GM23338 (cell line): ENCODE measurements at regions not wholly inside any gene's neighbourhood (a gene's known extent, or its start where the extent isn't known, plus 50 kb on each side); places are given as distances from the start of the nearest gene placed in this dataset.

ENCODE experiments used
- ATAC-seq: fragments of 200-7000 bp; cut with Tn5 transposase; 3 replicates; pipeline ENCODE4 v1.9.1; 2020
- DNase-seq: peaks from one replicate; pipeline ENCODE4 v3.0.0-alpha.2; 2015; ENCODE audit warnings: low spot score
- H2AFZ ChIP-seq: fragments of 200-600 bp; sonication (generic); 2 replicates; pipeline ENCODE4 v1.8.0; 2016; ENCODE audit warnings: antibody characterized with exemption, mild to moderate bottlenecking, moderate library complexity
- H3F3A ChIP-seq: fragments of 200-600 bp; sonication (generic); replicated peaks from 2 replicates; pipeline ENCODE4 v1.8.0; 2017; ENCODE audit warnings: antibody characterized with exemption, mixed run types, low read depth
- H3K27ac ChIP-seq: fragments of 200-600 bp; sonication (generic); 2 replicates; pipeline ENCODE4 v1.6.1; 2016; ENCODE audit warnings: low read depth
- H3K27me3 ChIP-seq: fragments of 200-600 bp; sonication (generic); 2 replicates; pipeline ENCODE4 v1.8.0; 2016; ENCODE audit warnings: mild to moderate bottlenecking, mixed run types, moderate library complexity; ENCODE audit not compliant: insufficient read depth
- H3K36me3 ChIP-seq: fragments of 200-600 bp; sonication (generic); 2 replicates; pipeline ENCODE4 v1.8.0; 2016; ENCODE audit warnings: mild to moderate bottlenecking; ENCODE audit not compliant: insufficient read depth
- H3K4me1 ChIP-seq: fragments of 200-600 bp; sonication (generic); 2 replicates; pipeline ENCODE4 v1.8.0; 2016; ENCODE audit warnings: mild to moderate bottlenecking, moderate library complexity; ENCODE audit not compliant: insufficient read depth
- H3K4me2 ChIP-seq: fragments of 200-600 bp; sonication (generic); 2 replicates; pipeline ENCODE4 v1.7.1; 2017; ENCODE audit warnings: mixed run types
- H3K4me3 ChIP-seq: fragments of 200-600 bp; sonication (generic); 2 replicates; pipeline ENCODE4 v1.6.1; 2016; ENCODE audit warnings: mixed run types
- H3K79me2 ChIP-seq: fragments of 200-600 bp; sonication (generic); replicated peaks from 2 replicates; pipeline ENCODE4 v1.8.0; 2017; ENCODE audit warnings: mild to moderate bottlenecking; ENCODE audit not compliant: insufficient read depth
- H3K9me2 ChIP-seq: fragments of 200-600 bp; sonication (generic); 2 replicates; pipeline ENCODE4 v1.8.0; 2017; ENCODE audit not compliant: insufficient read depth
- H4K20me1 ChIP-seq: fragments of 200-600 bp; sonication (generic); replicated peaks from 2 replicates; pipeline ENCODE4 v1.8.0; 2017; ENCODE audit warnings: mild to moderate bottlenecking; ENCODE audit not compliant: insufficient read depth
- H3K27ac Mint-ChIP-seq: 2 replicates; pipeline ENCODE4 v1.8.0; 2020; ENCODE audit warnings: inconsistent platforms, mild to moderate bottlenecking, moderate library complexity, mixed read lengths
- H3K27me3 Mint-ChIP-seq: 3 replicates; pipeline ENCODE4 v1.8.0; 2022; ENCODE audit warnings: low read depth, mild to moderate bottlenecking, moderate library complexity, mixed read lengths, inconsistent platforms; ENCODE audit not compliant: insufficient read depth, poor library complexity
- H3K36me3 Mint-ChIP-seq: 3 replicates; pipeline ENCODE4 v1.8.0; 2021; ENCODE audit warnings: low read depth, mild to moderate bottlenecking, inconsistent platforms, moderate library complexity, mixed read lengths
- H3K4me1 Mint-ChIP-seq: 3 replicates; pipeline ENCODE4 v1.8.0; 2020; ENCODE audit warnings: mild to moderate bottlenecking, inconsistent platforms, mixed read lengths
- H3K4me3 Mint-ChIP-seq: 3 replicates; pipeline ENCODE4 v1.8.0; 2021; ENCODE audit warnings: moderate library complexity, mild to moderate bottlenecking, inconsistent platforms, mixed read lengths
- H3K9me3 Mint-ChIP-seq: 3 replicates; pipeline ENCODE4 v1.8.0; 2020; ENCODE audit warnings: moderate library complexity, mild to moderate bottlenecking, inconsistent platforms, mixed read lengths
- CREB1 ChIP-seq: fragments of 250-450 bp; sonication (Bioruptor Pico); IDR thresholded peaks from 2 replicates; pipeline ENCODE4 v1.5.0; 2020; ENCODE audit warnings: low read depth, mild to moderate bottlenecking, moderate library complexity
- CTCF ChIP-seq, 2 experiments: fragments of 200-600 bp in 1 of 2; sonication (generic) in 1 of 2; conservative IDR thresholded peaks; 2 replicates each; pipeline versions ENCODE4 v1.5.1 to v1.6.1; 2016 to 2017; ENCODE audit warnings: antibody characterized with exemption in 2 of 2, low read depth in 2 of 2, mild to moderate bottlenecking in 2 of 2, moderate library complexity in 1 of 2
- EZH2 ChIP-seq: fragments of 200-600 bp; sonication (generic); IDR thresholded peaks from one replicate; pipeline ENCODE4 v1.8.0; 2017; ENCODE audit warnings: antibody characterized with exemption, mild to moderate bottlenecking, low read depth; ENCODE audit not compliant: unreplicated experiment
- EZH2phosphoT487 ChIP-seq: fragments of 200-600 bp; sonication (generic); IDR thresholded peaks from one replicate; pipeline ENCODE4 v1.8.1; 2018; ENCODE audit warnings: antibody characterized with exemption; ENCODE audit not compliant: unreplicated experiment
- JUNB ChIP-seq: IDR thresholded peaks from one replicate; pipeline ENCODE4 v1.6.1; 2016; ENCODE audit warnings: antibody characterized with exemption; ENCODE audit not compliant: unreplicated experiment
- NANOG ChIP-seq: IDR thresholded peaks from 2 replicates; pipeline ENCODE4 v1.6.1; 2016; ENCODE audit warnings: antibody characterized with exemption, borderline replicate concordance
- POLR2AphosphoS5 ChIP-seq: IDR thresholded peaks from 2 replicates; pipeline ENCODE4 v1.6.1; 2016; ENCODE audit warnings: antibody characterized with exemption, low read depth
- STAT1 ChIP-seq: IDR thresholded peaks from one replicate; pipeline ENCODE4 v1.6.1; 2016; ENCODE audit warnings: antibody characterized with exemption; ENCODE audit not compliant: unreplicated experiment
- ZNF114 ChIP-seq: fragments of 250-450 bp; sonication (Bioruptor Pico); IDR thresholded peaks from 2 replicates; pipeline ENCODE4 v1.5.0; 2020; ENCODE audit warnings: mild to moderate bottlenecking, moderate library complexity
- ZNF331 ChIP-seq: fragments of 250-450 bp; sonication (Bioruptor Pico); IDR thresholded peaks from 2 replicates; pipeline ENCODE4 v1.5.0; 2020; ENCODE audit warnings: low read depth, mild to moderate bottlenecking, moderate library complexity
- ZNF462 ChIP-seq: fragments of 250-450 bp; sonication (Bioruptor Pico); IDR thresholded peaks from 2 replicates; pipeline ENCODE4 v1.5.0; 2020; ENCODE audit warnings: mild to moderate bottlenecking, moderate library complexity
- TF ChIP-seq, protein P1 (sequence below): IDR thresholded peaks from one replicate; pipeline ENCODE4 v1.6.1; 2018; ENCODE audit warnings: antibody characterized with exemption; ENCODE audit not compliant: unreplicated experiment
- TF ChIP-seq, protein P2 (sequence below): IDR thresholded peaks from 2 replicates; pipeline ENCODE4 v1.6.1; 2016; ENCODE audit warnings: antibody characterized with exemption

GRCh38 chr2:215815960-215816359, 197.4 kb downstream of the MREG start:
- H3K36me3 ChIP-seq = no peaks in the 10 kb centered on the region; the same call in 1 of the 2 replicates
- DNase-seq (no peak), ATAC-seq (no peak)
- Mint-ChIP-seq H3K4me3 (no peak overlapping the region), H3K36me3 (peaks cover 3% of the 10 kb centered on the region; the same call in 1 of the 3 replicates), H3K4me1 (no peaks in the 10 kb centered on the region), H3K27me3 (peaks cover 2% of the 10 kb centered on the region), H3K27ac (no peak overlapping the region), H3K9me3 (peaks cover 18% of the 10 kb centered on the region; the same call in 2 of the 3 replicates)
- H3K27me3 ChIP-seq = no peaks in the 10 kb centered on the region
- H3K4me3 ChIP-seq = no peak overlapping the region
- no peak overlapping the region for H3K4me2 ChIP-seq
- peaks cover 7% of the 10 kb centered on the region; the same call in 1 of the 2 replicates for H3K9me2 ChIP-seq
- no peaks in the 10 kb centered on the region for H3F3A ChIP-seq
- H2AFZ ChIP-seq = no peak overlapping the region
- no peak overlapping the region for H3K27ac ChIP-seq
- TF ChIP-seq, protein P1, sequence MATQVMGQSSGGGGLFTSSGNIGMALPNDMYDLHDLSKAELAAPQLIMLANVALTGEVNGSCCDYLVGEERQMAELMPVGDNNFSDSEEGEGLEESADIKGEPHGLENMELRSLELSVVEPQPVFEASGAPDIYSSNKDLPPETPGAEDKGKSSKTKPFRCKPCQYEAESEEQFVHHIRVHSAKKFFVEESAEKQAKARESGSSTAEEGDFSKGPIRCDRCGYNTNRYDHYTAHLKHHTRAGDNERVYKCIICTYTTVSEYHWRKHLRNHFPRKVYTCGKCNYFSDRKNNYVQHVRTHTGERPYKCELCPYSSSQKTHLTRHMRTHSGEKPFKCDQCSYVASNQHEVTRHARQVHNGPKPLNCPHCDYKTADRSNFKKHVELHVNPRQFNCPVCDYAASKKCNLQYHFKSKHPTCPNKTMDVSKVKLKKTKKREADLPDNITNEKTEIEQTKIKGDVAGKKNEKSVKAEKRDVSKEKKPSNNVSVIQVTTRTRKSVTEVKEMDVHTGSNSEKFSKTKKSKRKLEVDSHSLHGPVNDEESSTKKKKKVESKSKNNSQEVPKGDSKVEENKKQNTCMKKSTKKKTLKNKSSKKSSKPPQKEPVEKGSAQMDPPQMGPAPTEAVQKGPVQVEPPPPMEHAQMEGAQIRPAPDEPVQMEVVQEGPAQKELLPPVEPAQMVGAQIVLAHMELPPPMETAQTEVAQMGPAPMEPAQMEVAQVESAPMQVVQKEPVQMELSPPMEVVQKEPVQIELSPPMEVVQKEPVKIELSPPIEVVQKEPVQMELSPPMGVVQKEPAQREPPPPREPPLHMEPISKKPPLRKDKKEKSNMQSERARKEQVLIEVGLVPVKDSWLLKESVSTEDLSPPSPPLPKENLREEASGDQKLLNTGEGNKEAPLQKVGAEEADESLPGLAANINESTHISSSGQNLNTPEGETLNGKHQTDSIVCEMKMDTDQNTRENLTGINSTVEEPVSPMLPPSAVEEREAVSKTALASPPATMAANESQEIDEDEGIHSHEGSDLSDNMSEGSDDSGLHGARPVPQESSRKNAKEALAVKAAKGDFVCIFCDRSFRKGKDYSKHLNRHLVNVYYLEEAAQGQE = no peak
- no peak for TF ChIP-seq STAT1
- TF ChIP-seq ZNF462 (CRISPR knock-in tag) = no peak
- TF ChIP-seq ZNF114 = no peak
- no peak for TF ChIP-seq ZNF331 (CRISPR knock-in tag)
- no peak for TF ChIP-seq JUNB
- no peak for TF ChIP-seq CREB1 (CRISPR knock-in tag)
- TF ChIP-seq, protein P2, sequence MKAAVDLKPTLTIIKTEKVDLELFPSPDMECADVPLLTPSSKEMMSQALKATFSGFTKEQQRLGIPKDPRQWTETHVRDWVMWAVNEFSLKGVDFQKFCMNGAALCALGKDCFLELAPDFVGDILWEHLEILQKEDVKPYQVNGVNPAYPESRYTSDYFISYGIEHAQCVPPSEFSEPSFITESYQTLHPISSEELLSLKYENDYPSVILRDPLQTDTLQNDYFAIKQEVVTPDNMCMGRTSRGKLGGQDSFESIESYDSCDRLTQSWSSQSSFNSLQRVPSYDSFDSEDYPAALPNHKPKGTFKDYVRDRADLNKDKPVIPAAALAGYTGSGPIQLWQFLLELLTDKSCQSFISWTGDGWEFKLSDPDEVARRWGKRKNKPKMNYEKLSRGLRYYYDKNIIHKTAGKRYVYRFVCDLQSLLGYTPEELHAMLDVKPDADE = no peak
- no peak for TF ChIP-seq CTCF (conservative IDR thresholded peaks at IDR 0.05; ENCODE audit: low read depth in 2 of 2)
- TF ChIP-seq POLR2AphosphoS5 = no peak
- no peak for TF ChIP-seq NANOG
- TF ChIP-seq EZH2 = no peak
- no peak for TF ChIP-seq EZH2phosphoT487
- H4K20me1 ChIP-seq = no peaks in the 10 kb centered on the region
- no peaks in the 10 kb centered on the region for H3K79me2 ChIP-seq
- H3K4me1 ChIP-seq = no peaks in the 10 kb centered on the region
